22Rv1 (cell line): ENCODE measurements at regions not wholly inside any gene's neighbourhood (a gene's known extent, or its start where the extent isn't known, plus 50 kb on each side); places are given as distances from the start of the nearest gene placed in this dataset.

ENCODE experiments used
- CTCF ChIP-seq: fragments of 450-650 bp; IDR thresholded peaks from 2 replicates; pipeline ENCODE4 v1.5.1; 2017; ENCODE audit warnings: mild to moderate bottlenecking
- ZFX ChIP-seq: fragments of 450-650 bp; IDR thresholded peaks from 2 replicates; pipeline ENCODE4 v1.6.1; 2017; ENCODE audit warnings: antibody characterized with exemption, borderline replicate concordance

- TF ChIP-seq CTCF (no peak), ZFX (no peak)
Measured at GRCh38 chr12:115354007-115354890, 670.3 kb upstream of the TBX3 start.
